ENCODE measurements at regions not wholly inside any gene's neighbourhood (a gene's known extent, or its start where the extent isn't known, plus 50 kb on each side); places are given as distances from the start of the nearest gene placed in this dataset.
A peak's percentile ranks its signal among the peaks of the same experiment; 100 is the strongest.

- ChIA-PET POLR2A (no interaction called here), CTCF (interaction anchor here (0.9 kb wide), 1 partner anchor 167 kb away, joined by 4 read pairs; no protein-coding TSS in a partner anchor)
- Histone ChIP-seq H3K4me1 (ENCODE audit: control insufficient read depth, insufficient read depth, low read length) (no peaks in the 10 kb centered on the region), H3K36me3 (ENCODE audit: control insufficient read depth in 2 of 2, insufficient read depth in 1 of 2, low read length in 2 of 2) (no peaks in the 10 kb centered on the region), H3K27ac (ENCODE audit: extremely low read depth, low read depth, low read length) (no peak overlapping the region), H3K9me3 (ENCODE audit: control insufficient read depth, insufficient read depth, low read depth, low read length) (no peaks in the 10 kb centered on the region), H3K4me3 (ENCODE audit: low read depth, low read length) (no peak overlapping the region)
- TF ChIP-seq ZNF473 (tag by site-specific recombination; IDR thresholded peaks at IDR 0.05) = 0 out of 2 replicates have a peak, but pooled peaks have one; percentile 58
- 0 out of 2 replicates have a peak, but pooled peaks have one; percentile 52 for TF ChIP-seq ZNF114 (tag by site-specific recombination; IDR thresholded peaks at IDR 0.05)
- TF ChIP-seq ZBTB17 (tag by site-specific recombination; IDR thresholded peaks at IDR 0.05) = peak; percentile 43; the same call in 1 of the 2 replicates
- 0 out of 2 replicates have a peak, but pooled peaks have one; percentile 35 for TF ChIP-seq ZNF280C (tag by site-specific recombination; IDR thresholded peaks at IDR 0.05)
- peak; percentile 8; the same call in 1 of the 2 replicates for TF ChIP-seq YY2 (tag by site-specific recombination; IDR thresholded peaks at IDR 0.05)
- no peak for TF ChIP-seq SETDB1 (IDR thresholded peaks at IDR 0.05; ENCODE audit: insufficient read length, low read length)
- TF ChIP-seq HIC1 (tag by site-specific recombination; IDR thresholded peaks at IDR 0.05) = peak; percentile 61; the same call in 1 of the 2 replicates
- TF ChIP-seq ZNF707 (tag by site-specific recombination; IDR thresholded peaks at IDR 0.05) = 0 out of 2 replicates have a peak, but pooled peaks have one; percentile 17
- no peak for TF ChIP-seq ZNF561 (tag by site-specific recombination; IDR thresholded peaks at IDR 0.05; ENCODE audit: borderline replicate concordance)
- no peak for TF ChIP-seq ZNF350 (tag by site-specific recombination; IDR thresholded peaks at IDR 0.05)
- TF ChIP-seq EGR2 (tag by site-specific recombination; IDR thresholded peaks at IDR 0.05; ENCODE audit: low read depth) = 0 out of 2 replicates have a peak, but pooled peaks have one; percentile 9
- TF ChIP-seq OVOL3 (tag by site-specific recombination; IDR thresholded peaks at IDR 0.05) = no peak
- TF ChIP-seq ZNF18 (tag by site-specific recombination; IDR thresholded peaks at IDR 0.05) = peak; percentile 99
- TF ChIP-seq ZNF843 (tag by site-specific recombination; IDR thresholded peaks at IDR 0.05) = no peak
- TF ChIP-seq ZNF266 (tag by site-specific recombination; IDR thresholded peaks at IDR 0.05; ENCODE audit: low read depth) = 0 out of 2 replicates have a peak, but pooled peaks have one; percentile 34
- TF ChIP-seq ZNF248 (tag by site-specific recombination; IDR thresholded peaks at IDR 0.05) = 0 out of 2 replicates have a peak, but pooled peaks have one; percentile 18
- TF ChIP-seq ZSCAN4 (tag by site-specific recombination; IDR thresholded peaks at IDR 0.05) = peak; percentile 83
- peak; percentile 96 for TF ChIP-seq ZNF600 (tag by site-specific recombination; IDR thresholded peaks at IDR 0.05)
- TF ChIP-seq GLI4 (tag by site-specific recombination; IDR thresholded peaks at IDR 0.05) = peak; percentile 41; the same call in 1 of the 2 replicates
- TF ChIP-seq ZNF785 (tag by site-specific recombination; IDR thresholded peaks at IDR 0.05) = peak; percentile 59
- no peak for TF ChIP-seq ZNF19 (tag by site-specific recombination; IDR thresholded peaks at IDR 0.05; ENCODE audit: low read depth)
- no peak for TF ChIP-seq ZNF555 (tag by site-specific recombination; conservative IDR thresholded peaks at IDR 0.05)
Measured at GRCh38 chr9:129340427-129341170, 162.5 kb upstream of the IER5L start.
